ENCODE measurements at regions not wholly inside any gene's neighbourhood (a gene's known extent, or its start where the extent isn't known, plus 50 kb on each side); places are given as distances from the start of the nearest gene placed in this dataset.

DNA sequence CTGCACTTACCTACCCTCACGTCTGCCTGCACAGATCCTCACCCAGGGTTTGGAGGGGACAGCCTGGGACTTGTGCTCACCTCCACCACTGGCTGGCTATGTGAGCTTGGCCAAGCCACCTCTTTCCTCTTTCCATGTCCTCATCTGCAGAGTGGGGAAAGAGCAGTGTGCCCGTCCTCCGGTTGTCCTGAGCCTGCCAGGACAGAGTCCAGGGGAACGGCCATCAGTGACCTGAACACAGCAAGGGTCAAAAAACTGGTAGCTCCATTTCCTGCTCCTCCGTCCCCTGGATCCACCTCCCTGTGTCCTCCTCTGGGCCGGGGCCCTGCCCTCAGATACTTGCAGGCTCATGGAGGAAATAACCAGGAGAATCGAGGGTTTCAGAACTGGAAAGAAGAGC is 187.7 kb downstream of the OLFM1 start:
- H3K27me3 ChIP-seq = peaks cover 0 to 98% (median 11%) of the 10 kb centered on the region in 4 donors

DNA sequence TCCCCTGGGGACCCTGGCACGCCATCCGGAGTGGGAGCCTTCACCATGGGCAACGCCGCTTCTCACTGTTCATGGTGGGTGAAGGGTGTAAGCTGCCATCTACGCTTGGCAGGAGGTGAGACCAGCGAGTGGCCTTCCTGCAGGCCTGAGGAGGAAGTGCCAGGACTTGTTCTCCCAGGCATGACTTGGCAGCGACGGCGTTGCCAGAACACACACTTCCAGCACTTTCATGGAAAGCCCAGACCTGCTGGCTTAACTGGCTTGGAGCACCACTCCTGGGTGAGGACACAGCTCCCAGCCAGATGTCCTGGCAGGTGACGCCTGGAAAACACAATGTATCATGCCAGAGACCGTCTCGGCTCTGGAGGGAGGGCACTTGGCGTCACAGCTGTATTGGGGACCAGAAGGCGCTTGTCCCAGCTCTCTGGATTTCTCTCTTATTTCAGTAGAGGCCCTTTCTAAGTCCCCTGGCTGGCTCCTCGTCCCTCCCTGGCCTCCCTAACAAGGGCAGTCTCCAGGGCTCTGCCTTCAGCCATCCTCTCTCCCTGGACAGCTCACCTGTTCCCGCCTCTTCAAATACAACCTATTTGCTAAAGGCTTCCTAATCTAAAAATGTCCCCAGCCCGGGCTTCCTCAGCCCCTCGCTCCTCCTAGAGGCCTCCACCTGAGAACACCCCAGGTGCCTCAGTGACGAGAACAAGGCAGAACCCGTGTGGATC is 188.3 kb downstream of the OLFM1 start:
- H3K27me3 ChIP-seq = peaks cover 0 to 98% (median 11%) of the 10 kb centered on the region in 4 donors
- DNase-seq (ENCODE audit: extremely low spot score) = no peak
- H3K9me3 ChIP-seq = no peaks in the 10 kb centered on the region
- H3K27ac ChIP-seq (replicated peaks in 1 of 4) = no peak overlapping the region
- WGBS = 88% methylated on average over 17 of the region's 20 CpGs
- H3K36me3 ChIP-seq = no peaks in the 10 kb centered on the region
- H3K4me3 ChIP-seq = no peak overlapping the region
- TF ChIP-seq EP300 (IDR thresholded peaks at IDR 0.05) (no peak), POLR2AphosphoS5 (IDR thresholded peaks at IDR 0.05) (no peak), POLR2A (IDR thresholded peaks at IDR 0.05; ENCODE audit: low read depth) (no peak)
- TF ChIP-seq, protein P1, sequence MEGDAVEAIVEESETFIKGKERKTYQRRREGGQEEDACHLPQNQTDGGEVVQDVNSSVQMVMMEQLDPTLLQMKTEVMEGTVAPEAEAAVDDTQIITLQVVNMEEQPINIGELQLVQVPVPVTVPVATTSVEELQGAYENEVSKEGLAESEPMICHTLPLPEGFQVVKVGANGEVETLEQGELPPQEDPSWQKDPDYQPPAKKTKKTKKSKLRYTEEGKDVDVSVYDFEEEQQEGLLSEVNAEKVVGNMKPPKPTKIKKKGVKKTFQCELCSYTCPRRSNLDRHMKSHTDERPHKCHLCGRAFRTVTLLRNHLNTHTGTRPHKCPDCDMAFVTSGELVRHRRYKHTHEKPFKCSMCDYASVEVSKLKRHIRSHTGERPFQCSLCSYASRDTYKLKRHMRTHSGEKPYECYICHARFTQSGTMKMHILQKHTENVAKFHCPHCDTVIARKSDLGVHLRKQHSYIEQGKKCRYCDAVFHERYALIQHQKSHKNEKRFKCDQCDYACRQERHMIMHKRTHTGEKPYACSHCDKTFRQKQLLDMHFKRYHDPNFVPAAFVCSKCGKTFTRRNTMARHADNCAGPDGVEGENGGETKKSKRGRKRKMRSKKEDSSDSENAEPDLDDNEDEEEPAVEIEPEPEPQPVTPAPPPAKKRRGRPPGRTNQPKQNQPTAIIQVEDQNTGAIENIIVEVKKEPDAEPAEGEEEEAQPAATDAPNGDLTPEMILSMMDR (IDR thresholded peaks at IDR 0.05) = no peak
- no peaks in the 10 kb centered on the region for H3K4me1 ChIP-seq
- intact Hi-C loops (cut with DNase I) = no loop called here

More for the DNA sequence above, 187.7 kb downstream of the OLFM1 start:
- DNase-seq (ENCODE audit: extremely low spot score) = no peak
- intact Hi-C loops (cut with DNase I) = no loop called here
- H3K36me3 ChIP-seq = no peaks in the 10 kb centered on the region
- no peak for TF ChIP-seq POLR2AphosphoS5 (IDR thresholded peaks at IDR 0.05)
- no peak for TF ChIP-seq POLR2A (IDR thresholded peaks at IDR 0.05; ENCODE audit: low read depth)
- TF ChIP-seq, protein P1 (IDR thresholded peaks at IDR 0.05) = no peak
- no peak for TF ChIP-seq EP300 (IDR thresholded peaks at IDR 0.05)
- H3K9me3 ChIP-seq = no peaks in the 10 kb centered on the region
- H3K4me3 ChIP-seq = no peak overlapping the region
- H3K27ac ChIP-seq (replicated peaks in 1 of 4) = no peak overlapping the region
- 79% methylated on average over 4 of the region's 7 CpGs for WGBS
- H3K4me1 ChIP-seq = no peaks in the 10 kb centered on the region

DNA sequence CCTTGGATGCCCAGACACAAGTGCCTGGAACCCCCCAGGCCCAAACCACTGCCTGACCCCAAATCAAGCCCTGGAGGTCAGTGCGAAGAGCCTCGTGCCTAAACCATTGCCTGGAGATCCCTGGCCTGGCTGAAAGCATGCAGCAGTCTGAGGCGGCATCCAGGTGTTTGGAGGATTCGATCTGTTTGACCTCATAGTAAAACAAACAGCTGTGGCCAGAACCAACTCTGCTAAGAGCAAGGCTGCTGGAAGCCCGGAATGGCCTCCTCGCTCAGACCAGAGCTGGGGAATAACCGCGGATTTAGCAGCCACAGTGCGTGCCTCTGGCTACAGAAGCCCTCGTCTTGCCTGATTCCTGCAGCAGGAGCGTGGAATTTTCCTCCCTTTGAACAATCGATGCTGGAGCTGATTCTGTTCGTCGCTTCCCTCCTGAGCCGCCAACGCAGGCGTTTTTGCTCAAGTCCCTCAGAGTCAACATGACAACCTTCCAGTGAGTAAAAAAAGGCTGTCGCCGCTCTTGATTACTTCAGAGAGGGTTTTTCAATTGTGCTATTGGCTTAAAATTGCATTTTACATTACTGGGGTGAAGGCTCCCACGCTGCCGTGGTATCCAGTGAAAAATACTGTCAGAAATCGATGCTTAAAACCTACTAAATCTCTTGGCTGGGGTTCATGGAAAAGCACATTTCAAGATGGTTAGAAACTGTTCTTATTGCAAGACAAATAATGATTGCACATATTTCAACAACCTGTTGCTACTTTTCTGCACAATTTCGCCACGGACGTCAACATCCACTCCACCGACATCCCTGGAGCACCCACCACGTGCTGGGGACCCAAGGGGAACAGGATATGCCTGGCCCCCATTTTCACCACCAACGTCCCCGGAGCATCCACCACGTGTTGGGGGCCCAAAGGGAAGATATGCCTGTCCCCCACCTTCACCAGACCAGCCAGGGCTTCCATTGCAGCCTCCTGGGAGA is 190.0 kb downstream of the OLFM1 start:
- Histone ChIP-seq H3K27ac (replicated peaks in 1 of 4) (no peak overlapping the region), H3K4me1 (peaks cover 11 to 13% (median 12%) of the 10 kb centered on the region in 4 donors), H3K36me3 (no peaks in the 10 kb centered on the region), H3K9me3 (no peaks in the 10 kb centered on the region), H3K4me3 (no peak overlapping the region), H3K27me3 (peaks cover 0 to 98% (median 4%) of the 10 kb centered on the region in 4 donors)
- no peak for DNase-seq (ENCODE audit: extremely low spot score)
- WGBS = 69% methylated on average over 22 of the region's 30 CpGs
- TF ChIP-seq, protein P1 (IDR thresholded peaks at IDR 0.05) = no peak
- TF ChIP-seq POLR2A (IDR thresholded peaks at IDR 0.05; ENCODE audit: low read depth) = no peak
- no peak for TF ChIP-seq EP300 (IDR thresholded peaks at IDR 0.05)
- no peak for TF ChIP-seq POLR2AphosphoS5 (IDR thresholded peaks at IDR 0.05)
- intact Hi-C loops (cut with DNase I) = no loop called here

DNA sequence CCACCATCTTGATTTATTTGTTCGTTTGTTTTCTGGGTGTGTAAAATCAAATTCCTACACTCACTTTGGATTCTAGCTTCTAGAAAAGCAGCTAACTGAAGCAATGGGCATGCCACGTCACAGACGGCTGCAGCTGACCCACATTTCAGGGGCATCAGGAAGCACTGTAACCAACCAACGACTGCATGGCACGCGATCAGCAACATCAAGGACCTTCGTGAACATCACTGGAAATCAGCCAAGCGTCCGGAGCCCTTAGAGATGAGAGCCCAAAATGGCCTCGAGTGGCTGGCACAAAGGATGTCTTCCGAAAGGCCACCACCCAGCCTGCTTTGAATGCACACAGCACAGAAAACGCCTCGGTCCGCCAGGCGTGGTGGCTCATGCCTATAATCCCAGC is 191.1 kb downstream of the OLFM1 start:
- 90% methylated on average over 15 of the region's 15 CpGs for WGBS
- TF ChIP-seq POLR2A (IDR thresholded peaks at IDR 0.05; ENCODE audit: low read depth) (no peak), POLR2AphosphoS5 (IDR thresholded peaks at IDR 0.05) (no peak), EP300 (IDR thresholded peaks at IDR 0.05) (no peak)
- TF ChIP-seq, protein P1 (IDR thresholded peaks at IDR 0.05) = no peak
- H3K27me3 ChIP-seq = peaks cover 0 to 98% (median 3%) of the 10 kb centered on the region in 4 donors

More for the DNA sequence above, 191.1 kb downstream of the OLFM1 start:
- no peak overlapping the region for H3K27ac ChIP-seq (replicated peaks in 1 of 4)
- H3K36me3 ChIP-seq = no peaks in the 10 kb centered on the region
- intact Hi-C loops (cut with DNase I) = no loop called here
- peaks cover 11 to 13% (median 12%) of the 10 kb centered on the region in 4 donors for H3K4me1 ChIP-seq
- no peak for DNase-seq (ENCODE audit: extremely low spot score)
- no peaks in the 10 kb centered on the region for H3K9me3 ChIP-seq
- no peak overlapping the region for H3K4me3 ChIP-seq
